SK-N-SH (cell line): ENCODE measurements at regions not wholly inside any gene's neighbourhood (a gene's known extent, or its start where the extent isn't known, plus 50 kb on each side); places are given as distances from the start of the nearest gene placed in this dataset.

Experiments
- EP300 ChIP-seq, 2 experiments: IDR thresholded peaks; 2 replicates each; pipeline versions ENCODE4 v1.4.0 to v1.6.1; 2012; ENCODE audit warnings: borderline replicate concordance in 1 of 2, low read depth in 1 of 2, low read length in 1 of 2
- GABPA ChIP-seq: IDR thresholded peaks from 2 replicates; pipeline ENCODE4 v1.4.0; 2012; ENCODE audit warnings: low read depth, mild to moderate bottlenecking
- JUND ChIP-seq: IDR thresholded peaks from 2 replicates; pipeline ENCODE4 v1.4.0; 2012
- NRF1 ChIP-seq: IDR thresholded peaks from 2 replicates; pipeline ENCODE4 v1.6.1; 2012; ENCODE audit warnings: low read depth, mild to moderate bottlenecking, low read length
- POLR2AphosphoS5 ChIP-seq: IDR thresholded peaks from 2 replicates; pipeline ENCODE4 v1.6.1; 2012; ENCODE audit warnings: low read depth, low read length
- RAD21 ChIP-seq: IDR thresholded peaks from 2 replicates; pipeline ENCODE4 v1.6.1; 2012; ENCODE audit warnings: mild to moderate bottlenecking, low read length
- RFX5 ChIP-seq: IDR thresholded peaks from 2 replicates; pipeline ENCODE4 v1.6.1; 2012; ENCODE audit warnings: mild to moderate bottlenecking, improper control_type of control experiment, low read length
- SIN3A ChIP-seq: IDR thresholded peaks from 2 replicates; pipeline ENCODE4 v1.6.1; 2012; ENCODE audit warnings: low read depth, mild to moderate bottlenecking, low read length, moderate library complexity, borderline replicate concordance
- SMC3 ChIP-seq: IDR thresholded peaks from 2 replicates; pipeline ENCODE4 v1.6.1; 2012; ENCODE audit warnings: low read depth, low read length, improper control_type of control experiment
- TF ChIP-seq, protein P1 (sequence below): fragments of 150-350 bp; IDR thresholded peaks from 2 replicates; pipeline ENCODE4 v1.6.1; 2017; ENCODE audit warnings: antibody characterized with exemption, low read length, low read depth, borderline replicate concordance
- TF ChIP-seq, protein P2 (sequence below): fragments of 200-600 bp; sonication (generic); IDR thresholded peaks from 2 replicates; pipeline ENCODE4 v1.6.1; 2017; ENCODE audit warnings: antibody characterized with exemption, mild to moderate bottlenecking, moderate library complexity
- TF ChIP-seq, protein P3 (sequence below): fragments of 150-350 bp; IDR thresholded peaks from 2 replicates; pipeline ENCODE4 v1.6.1; 2016; ENCODE audit warnings: mild to moderate bottlenecking, low read depth, low read length

DNA sequence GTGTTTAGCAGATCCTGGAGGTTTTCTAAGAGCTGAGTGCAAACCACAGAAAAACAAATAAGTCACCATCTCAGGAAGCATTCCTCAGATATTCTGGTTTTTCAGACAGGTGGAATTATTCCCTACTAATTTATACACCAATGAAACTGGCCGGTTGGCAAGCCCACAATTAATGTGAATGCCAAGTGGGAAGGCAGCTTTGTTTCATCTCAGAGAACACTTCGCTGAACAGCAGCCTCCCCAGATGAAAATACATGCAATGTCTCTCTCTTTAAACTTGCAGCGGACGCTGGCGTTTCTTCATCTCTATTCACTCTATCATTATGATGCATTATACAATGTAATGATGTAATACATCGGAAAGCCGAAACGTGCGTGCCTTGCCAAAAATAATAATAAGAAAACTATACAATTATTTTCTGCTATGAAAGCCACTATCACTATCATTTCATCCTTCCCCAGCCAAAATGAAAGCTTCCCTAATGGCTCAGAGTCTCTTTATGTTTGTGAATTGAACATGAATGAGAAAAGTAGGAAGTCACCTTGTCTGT lies 649.4 kb downstream of the BCL11A start:
- no peak for TF ChIP-seq SIN3A
- TF ChIP-seq, protein P1, sequence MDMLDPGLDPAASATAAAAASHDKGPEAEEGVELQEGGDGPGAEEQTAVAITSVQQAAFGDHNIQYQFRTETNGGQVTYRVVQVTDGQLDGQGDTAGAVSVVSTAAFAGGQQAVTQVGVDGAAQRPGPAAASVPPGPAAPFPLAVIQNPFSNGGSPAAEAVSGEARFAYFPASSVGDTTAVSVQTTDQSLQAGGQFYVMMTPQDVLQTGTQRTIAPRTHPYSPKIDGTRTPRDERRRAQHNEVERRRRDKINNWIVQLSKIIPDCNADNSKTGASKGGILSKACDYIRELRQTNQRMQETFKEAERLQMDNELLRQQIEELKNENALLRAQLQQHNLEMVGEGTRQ = no peak
- TF ChIP-seq, protein P2, sequence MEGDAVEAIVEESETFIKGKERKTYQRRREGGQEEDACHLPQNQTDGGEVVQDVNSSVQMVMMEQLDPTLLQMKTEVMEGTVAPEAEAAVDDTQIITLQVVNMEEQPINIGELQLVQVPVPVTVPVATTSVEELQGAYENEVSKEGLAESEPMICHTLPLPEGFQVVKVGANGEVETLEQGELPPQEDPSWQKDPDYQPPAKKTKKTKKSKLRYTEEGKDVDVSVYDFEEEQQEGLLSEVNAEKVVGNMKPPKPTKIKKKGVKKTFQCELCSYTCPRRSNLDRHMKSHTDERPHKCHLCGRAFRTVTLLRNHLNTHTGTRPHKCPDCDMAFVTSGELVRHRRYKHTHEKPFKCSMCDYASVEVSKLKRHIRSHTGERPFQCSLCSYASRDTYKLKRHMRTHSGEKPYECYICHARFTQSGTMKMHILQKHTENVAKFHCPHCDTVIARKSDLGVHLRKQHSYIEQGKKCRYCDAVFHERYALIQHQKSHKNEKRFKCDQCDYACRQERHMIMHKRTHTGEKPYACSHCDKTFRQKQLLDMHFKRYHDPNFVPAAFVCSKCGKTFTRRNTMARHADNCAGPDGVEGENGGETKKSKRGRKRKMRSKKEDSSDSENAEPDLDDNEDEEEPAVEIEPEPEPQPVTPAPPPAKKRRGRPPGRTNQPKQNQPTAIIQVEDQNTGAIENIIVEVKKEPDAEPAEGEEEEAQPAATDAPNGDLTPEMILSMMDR = no peak
- no peak for TF ChIP-seq JUND
- TF ChIP-seq GABPA = no peak
- no peak for TF ChIP-seq EP300 (IDR thresholded peaks at IDR 0.05; ENCODE audit: borderline replicate concordance in 1 of 2, low read depth in 1 of 2, low read length in 1 of 2)
- no peak for TF ChIP-seq SMC3
- TF ChIP-seq RFX5 = no peak
- TF ChIP-seq NRF1 = no peak
- TF ChIP-seq RAD21 = no peak
- no peak for TF ChIP-seq POLR2AphosphoS5
- TF ChIP-seq, protein P3, sequence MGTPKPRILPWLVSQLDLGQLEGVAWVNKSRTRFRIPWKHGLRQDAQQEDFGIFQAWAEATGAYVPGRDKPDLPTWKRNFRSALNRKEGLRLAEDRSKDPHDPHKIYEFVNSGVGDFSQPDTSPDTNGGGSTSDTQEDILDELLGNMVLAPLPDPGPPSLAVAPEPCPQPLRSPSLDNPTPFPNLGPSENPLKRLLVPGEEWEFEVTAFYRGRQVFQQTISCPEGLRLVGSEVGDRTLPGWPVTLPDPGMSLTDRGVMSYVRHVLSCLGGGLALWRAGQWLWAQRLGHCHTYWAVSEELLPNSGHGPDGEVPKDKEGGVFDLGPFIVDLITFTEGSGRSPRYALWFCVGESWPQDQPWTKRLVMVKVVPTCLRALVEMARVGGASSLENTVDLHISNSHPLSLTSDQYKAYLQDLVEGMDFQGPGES = no peak
